ENCODE measurements at regions not wholly inside any gene's neighbourhood (a gene's known extent, or its start where the extent isn't known, plus 50 kb on each side); places are given as distances from the start of the nearest gene placed in this dataset.

DNA sequence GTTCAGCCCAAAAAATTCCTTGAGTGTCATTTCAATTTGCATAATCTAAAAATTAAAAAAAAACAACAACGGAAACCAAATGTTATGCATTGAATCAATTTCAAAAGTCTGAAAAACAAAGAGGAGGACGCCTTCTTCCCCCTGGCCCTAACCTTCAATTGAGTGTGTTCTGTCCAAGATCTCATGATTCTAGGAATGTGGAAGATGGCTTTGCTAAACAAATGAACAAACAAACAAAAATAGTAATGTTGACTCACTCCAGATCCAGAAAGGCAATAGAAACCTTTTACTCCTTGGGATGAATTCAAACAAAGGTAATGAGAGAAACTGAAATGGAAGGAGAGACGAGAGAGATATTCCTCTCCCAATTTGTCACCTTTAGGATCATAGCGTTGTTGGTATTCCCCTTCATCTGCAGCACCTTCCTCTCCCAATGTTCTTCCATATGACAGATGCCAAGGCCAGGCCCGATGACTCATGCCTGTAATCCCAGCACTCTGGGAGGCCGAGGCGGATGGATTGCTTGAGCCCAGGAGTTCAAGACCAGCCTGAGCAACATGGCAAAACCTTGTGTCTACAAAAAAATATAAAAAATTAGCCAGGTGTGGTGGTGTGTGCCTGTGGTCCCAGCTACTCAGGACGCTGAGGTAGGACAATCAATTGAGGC, 109.2 kb upstream of the ADGRF1 start:
- no peak for TF ChIP-seq EZH2phosphoT487 (conservative IDR thresholded peaks at IDR 0.05; ENCODE audit: low read length)
- TF ChIP-seq, protein P1, sequence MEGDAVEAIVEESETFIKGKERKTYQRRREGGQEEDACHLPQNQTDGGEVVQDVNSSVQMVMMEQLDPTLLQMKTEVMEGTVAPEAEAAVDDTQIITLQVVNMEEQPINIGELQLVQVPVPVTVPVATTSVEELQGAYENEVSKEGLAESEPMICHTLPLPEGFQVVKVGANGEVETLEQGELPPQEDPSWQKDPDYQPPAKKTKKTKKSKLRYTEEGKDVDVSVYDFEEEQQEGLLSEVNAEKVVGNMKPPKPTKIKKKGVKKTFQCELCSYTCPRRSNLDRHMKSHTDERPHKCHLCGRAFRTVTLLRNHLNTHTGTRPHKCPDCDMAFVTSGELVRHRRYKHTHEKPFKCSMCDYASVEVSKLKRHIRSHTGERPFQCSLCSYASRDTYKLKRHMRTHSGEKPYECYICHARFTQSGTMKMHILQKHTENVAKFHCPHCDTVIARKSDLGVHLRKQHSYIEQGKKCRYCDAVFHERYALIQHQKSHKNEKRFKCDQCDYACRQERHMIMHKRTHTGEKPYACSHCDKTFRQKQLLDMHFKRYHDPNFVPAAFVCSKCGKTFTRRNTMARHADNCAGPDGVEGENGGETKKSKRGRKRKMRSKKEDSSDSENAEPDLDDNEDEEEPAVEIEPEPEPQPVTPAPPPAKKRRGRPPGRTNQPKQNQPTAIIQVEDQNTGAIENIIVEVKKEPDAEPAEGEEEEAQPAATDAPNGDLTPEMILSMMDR (IDR thresholded peaks at IDR 0.05; ENCODE audit: insufficient read depth, low read length, poor library complexity, severe bottlenecking) = no peak
